ENCODE measurements at regions not wholly inside any gene's neighbourhood (a gene's known extent, or its start where the extent isn't known, plus 50 kb on each side); places are given as distances from the start of the nearest gene placed in this dataset.

GRCh38 chr1:220344745-220345144, 72.5 kb upstream of the RAB3GAP2 start:
- intact Hi-C loops (cut with DNase I), result no loop called here
- ATAC-seq, result no peak
- TF ChIP-seq POLR2A (IDR thresholded peaks at IDR 0.05) (no peak), CTCF (IDR thresholded peaks at IDR 0.05) (no peak)
- Histone ChIP-seq H3K9me3 (no peaks in the 10 kb centered on the region), H3K4me1 (no peaks in the 10 kb centered on the region), H3K36me3 (replicated peaks in 1 of 2; ENCODE audit: insufficient read depth in 1 of 2, low read depth in 2 of 2) (no peaks in the 10 kb centered on the region), H3K27ac (no peak overlapping the region), H3K27me3 (no peaks in the 10 kb centered on the region), H3K4me3 (no peak overlapping the region)
- DNase-seq, result no peak
- WGBS, 2 donors, result 79 to 81% methylated on average over 3 of the region's 3 CpGs

- no peaks in the 10 kb centered on the region for H3K9me3 ChIP-seq
- no peaks in the 10 kb centered on the region for H3K36me3 ChIP-seq (replicated peaks in 1 of 2; ENCODE audit: insufficient read depth in 1 of 2, low read depth in 2 of 2)
- H3K27me3 ChIP-seq, result no peaks in the 10 kb centered on the region
- H3K27ac ChIP-seq, result no peak overlapping the region
- no peaks in the 10 kb centered on the region for H3K4me1 ChIP-seq
- no peak overlapping the region for H3K4me3 ChIP-seq
- no peak for DNase-seq
- no peak for TF ChIP-seq POLR2A (IDR thresholded peaks at IDR 0.05)
- no peak for TF ChIP-seq CTCF (IDR thresholded peaks at IDR 0.05)
- WGBS, 2 donors, result 79 to 83% methylated on average over 5 of the region's 5 CpGs
- intact Hi-C loops (cut with DNase I), result no loop called here
- ATAC-seq, result no peak
Observed at GRCh38 chr1:220342853-220343252, 70.6 kb upstream of the RAB3GAP2 start.

GRCh38 chr1:220341126-220341525, 68.9 kb upstream of the RAB3GAP2 start:
- intact Hi-C loops (cut with DNase I), result no loop called here
- Histone ChIP-seq H3K9me3 (no peaks in the 10 kb centered on the region), H3K27ac (no peak overlapping the region), H3K27me3 (peaks cover 0 to 4% of the 10 kb centered on the region in 2 donors), H3K4me1 (no peaks in the 10 kb centered on the region), H3K36me3 (replicated peaks in 1 of 2; ENCODE audit: insufficient read depth in 1 of 2, low read depth in 2 of 2) (no peaks in the 10 kb centered on the region), H3K4me3 (no peak overlapping the region)
- TF ChIP-seq CTCF (IDR thresholded peaks at IDR 0.05) (no peak), POLR2A (IDR thresholded peaks at IDR 0.05) (no peak)
- no peak for ATAC-seq
- 80 to 96% methylated on average over 1 of the region's 1 CpG for WGBS, 2 donors
- no peak for DNase-seq

- intact Hi-C loops (cut with DNase I), result no loop called here
- H3K27ac ChIP-seq, result no peak overlapping the region
- DNase-seq (no peak), ATAC-seq (no peak)
- H3K27me3 ChIP-seq, result peaks cover 0 to 4% of the 10 kb centered on the region in 2 donors
- no peak overlapping the region for H3K4me3 ChIP-seq
- no peaks in the 10 kb centered on the region for H3K36me3 ChIP-seq (replicated peaks in 1 of 2; ENCODE audit: insufficient read depth in 1 of 2, low read depth in 2 of 2)
- H3K4me1 ChIP-seq, result no peaks in the 10 kb centered on the region
- H3K9me3 ChIP-seq, result no peaks in the 10 kb centered on the region
- TF ChIP-seq CTCF (IDR thresholded peaks at IDR 0.05), result no peak
- no peak for TF ChIP-seq POLR2A (IDR thresholded peaks at IDR 0.05)
- 72 to 92% methylated on average over 1 of the region's 1 CpG for WGBS, 2 donors
Observed at GRCh38 chr1:220339581-220339980, 67.3 kb upstream of the RAB3GAP2 start.

GRCh38 chr1:220338759-220339158, 66.5 kb upstream of the RAB3GAP2 start:
- no peak for DNase-seq
- Histone ChIP-seq H3K27me3 (peaks cover 0 to 4% of the 10 kb centered on the region in 2 donors), H3K4me1 (no peaks in the 10 kb centered on the region), H3K27ac (no peak overlapping the region), H3K9me3 (no peaks in the 10 kb centered on the region), H3K36me3 (replicated peaks in 1 of 2; ENCODE audit: insufficient read depth in 1 of 2, low read depth in 2 of 2) (no peaks in the 10 kb centered on the region), H3K4me3 (no peak overlapping the region)
- intact Hi-C loops (cut with DNase I), result no loop called here
- ATAC-seq, result no peak
- 88 to 91% methylated on average over 1 of the region's 1 CpG for WGBS, 2 donors
- TF ChIP-seq POLR2A (IDR thresholded peaks at IDR 0.05) (no peak), CTCF (IDR thresholded peaks at IDR 0.05) (no peak)

All from body of pancreas (tissue), 4 donors.